ENCODE measurements at regions not wholly inside any gene's neighbourhood (a gene's known extent, or its start where the extent isn't known, plus 50 kb on each side); places are given as distances from the start of the nearest gene placed in this dataset.

GRCh38 chr16:48914070-48914469 lies 304.1 kb upstream of the N4BP1 start:
- WGBS (ENCODE audit: low lambda C conversion rate) = 15% methylated on average over 3 of the region's 3 CpGs
- Histone ChIP-seq H3K4me1 (ENCODE audit: control insufficient read depth in 1 of 2, insufficient read depth in 2 of 2, low read depth in 1 of 2, low read length in 1 of 2) (no peaks in the 10 kb centered on the region), H3K4me3 (ENCODE audit: low read depth in 2 of 2, low read length in 1 of 2) (no peak overlapping the region), H2AFZ (ENCODE audit: low read depth) (no peak overlapping the region), H3K27me3 (ENCODE audit: insufficient read depth) (no peaks in the 10 kb centered on the region; the same call in 1 of the 2 replicates), H3F3A (replicated peaks; ENCODE audit: insufficient read depth) (no peaks in the 10 kb centered on the region), H3K27ac (ENCODE audit: low read depth in 2 of 2, low read length in 1 of 2) (no peak overlapping the region), H3K9me2 (no peaks in the 10 kb centered on the region), H3K79me2 (ENCODE audit: insufficient read depth) (no peaks in the 10 kb centered on the region), H3K9me3 (no peaks in the 10 kb centered on the region), H4K20me1 (ENCODE audit: insufficient read depth) (no peaks in the 10 kb centered on the region), H3K36me3 (replicated peaks in 1 of 2; ENCODE audit: control insufficient read depth in 1 of 2, insufficient read depth in 2 of 2, low read length in 1 of 2) (no peaks in the 10 kb centered on the region), H3K4me2 (no peak overlapping the region), H3K9ac (no peak overlapping the region)
- no peak for DNase-seq
- TF ChIP-seq RFX5 (IDR thresholded peaks at IDR 0.05; ENCODE audit: low read length) (no peak), TCF12 (IDR thresholded peaks at IDR 0.05) (no peak), EZH2phosphoT487 (IDR thresholded peaks at IDR 0.05; ENCODE audit: borderline replicate concordance, low read depth) (no peak), FOXJ3 (CRISPR knock-in tag; IDR thresholded peaks at IDR 0.05) (no peak), GABPA (IDR thresholded peaks at IDR 0.05; ENCODE audit: low read depth) (no peak), RCOR1 (IDR thresholded peaks at IDR 0.05; ENCODE audit: low read length) (no peak), PBX3 (IDR thresholded peaks at IDR 0.05) (no peak), USF1 (IDR thresholded peaks at IDR 0.05; ENCODE audit: borderline replicate concordance, low read depth) (no peak)
- POLR2A ChIA-PET = no interaction called here
- CTCF ChIA-PET = no interaction called here

GRCh38 chr16:48913384-48913783 lies 303.4 kb upstream of the N4BP1 start:
- POLR2A ChIA-PET = no interaction called here
- H3K79me2 ChIP-seq (ENCODE audit: insufficient read depth) = no peaks in the 10 kb centered on the region
- no peak overlapping the region for H2AFZ ChIP-seq (ENCODE audit: low read depth)
- no peak overlapping the region for H3K4me2 ChIP-seq
- no peaks in the 10 kb centered on the region for H3K36me3 ChIP-seq (replicated peaks in 1 of 2; ENCODE audit: control insufficient read depth in 1 of 2, insufficient read depth in 2 of 2, low read length in 1 of 2)
- no peaks in the 10 kb centered on the region; the same call in 1 of the 2 replicates for H3K27me3 ChIP-seq (ENCODE audit: insufficient read depth)
- H3F3A ChIP-seq (replicated peaks; ENCODE audit: insufficient read depth) = no peaks in the 10 kb centered on the region
- no peak for TF ChIP-seq NRF1 (IDR thresholded peaks at IDR 0.05; ENCODE audit: low read depth, low read length)
- TF ChIP-seq RCOR1 (IDR thresholded peaks at IDR 0.05; ENCODE audit: low read length) = no peak
- no peak overlapping the region for H3K4me3 ChIP-seq (ENCODE audit: low read depth in 2 of 2, low read length in 1 of 2)
- WGBS (ENCODE audit: low lambda C conversion rate) = 19% methylated on average over 4 of the region's 4 CpGs
- H3K4me1 ChIP-seq (ENCODE audit: control insufficient read depth in 1 of 2, insufficient read depth in 2 of 2, low read depth in 1 of 2, low read length in 1 of 2) = no peaks in the 10 kb centered on the region
- no peaks in the 10 kb centered on the region for H3K9me3 ChIP-seq
- no peak overlapping the region for H3K9ac ChIP-seq
- DNase-seq = no peak
- CTCF ChIA-PET = no interaction called here
- no peaks in the 10 kb centered on the region for H3K9me2 ChIP-seq
- H3K27ac ChIP-seq (ENCODE audit: low read depth in 2 of 2, low read length in 1 of 2) = no peak overlapping the region
- no peaks in the 10 kb centered on the region for H4K20me1 ChIP-seq (ENCODE audit: insufficient read depth)

- 19% methylated on average over 3 of the region's 3 CpGs for WGBS (ENCODE audit: low lambda C conversion rate)
- Histone ChIP-seq H2AFZ (ENCODE audit: low read depth) (no peak overlapping the region), H3K36me3 (replicated peaks in 1 of 2; ENCODE audit: control insufficient read depth in 1 of 2, insufficient read depth in 2 of 2, low read length in 1 of 2) (no peaks in the 10 kb centered on the region), H3K9me3 (no peaks in the 10 kb centered on the region), H3K4me3 (ENCODE audit: low read depth in 2 of 2, low read length in 1 of 2) (no peak overlapping the region), H3K9me2 (no peaks in the 10 kb centered on the region), H3K4me1 (ENCODE audit: control insufficient read depth in 1 of 2, insufficient read depth in 2 of 2, low read depth in 1 of 2, low read length in 1 of 2) (no peaks in the 10 kb centered on the region), H3F3A (replicated peaks; ENCODE audit: insufficient read depth) (no peaks in the 10 kb centered on the region), H3K27me3 (ENCODE audit: insufficient read depth) (no peaks in the 10 kb centered on the region; the same call in 1 of the 2 replicates), H3K4me2 (no peak overlapping the region), H3K79me2 (ENCODE audit: insufficient read depth) (no peaks in the 10 kb centered on the region), H3K27ac (ENCODE audit: low read depth in 2 of 2, low read length in 1 of 2) (no peak overlapping the region), H4K20me1 (ENCODE audit: insufficient read depth) (no peaks in the 10 kb centered on the region), H3K9ac (no peak overlapping the region)
- DNase-seq = no peak
- CTCF ChIA-PET = interaction anchor here (1.3 kb wide), 1 partner anchor 10 kb away, joined by 3 read pairs; no protein-coding TSS in a partner anchor
- TF ChIP-seq FOXM1 (IDR thresholded peaks at IDR 0.05; ENCODE audit: low read depth) (no peak), USF1 (IDR thresholded peaks at IDR 0.05; ENCODE audit: borderline replicate concordance, low read depth) (no peak), IRF3 (IDR thresholded peaks at IDR 0.05; ENCODE audit: low read depth, low read length) (no peak), REST (IDR thresholded peaks at IDR 0.05; ENCODE audit: low read depth, low read length) (no peak), EZH2phosphoT487 (IDR thresholded peaks at IDR 0.05; ENCODE audit: borderline replicate concordance, low read depth) (no peak), NFIC (IDR thresholded peaks at IDR 0.05; ENCODE audit: borderline replicate concordance) (no peak), POLR2AphosphoS5 (IDR thresholded peaks at IDR 0.05; ENCODE audit: low read depth, low read length) (no peak), RXRA (IDR thresholded peaks at IDR 0.05; ENCODE audit: borderline replicate concordance, low read depth) (no peak)
- POLR2A ChIA-PET = no interaction called here
Measured at GRCh38 chr16:48912360-48912759, 302.4 kb upstream of the N4BP1 start.
